GM12878 (cell line): ENCODE measurements at regions not wholly inside any gene's neighbourhood (a gene's known extent, or its start where the extent isn't known, plus 50 kb on each side); places are given as distances from the start of the nearest gene placed in this dataset.
"Not testable (repeated sequence)": the region's sequence is repeated elsewhere in the genome, so short reads cannot be mapped to it uniquely, and the experiment has no call there.

ENCODE experiments used
- ATAC-seq: fragments of 200-7000 bp; cut with Tn5 transposase; 3 replicates; pipeline ENCODE4 v1.9.1; 2020; ENCODE audit warnings: mild to moderate bottlenecking, moderate library complexity
- BruUV-seq: library from RNA; stranded (reverse); fragments of 400-500 nt; replicated peaks from 2 replicates; lab custom pipeline; 2021; lab: Mats Ljungman, UMichigan
- CTCF ChIA-PET: fragments of 300-600 bp; sonication (Branson Sonifier 250); formaldehyde crosslinking; extraction: SDS; loops from one replicate; lab custom pipeline; 2021; ENCODE audit warnings: inconsistent platforms; lab: Yijun Ruan, JAX
- POLR2A ChIA-PET: fragments of 350-600 bp; formaldehyde crosslinking; extraction: SDS; loops from one replicate; lab custom pipeline; 2021; ENCODE audit warnings: inconsistent platforms; lab: Charles Lee
- RAD21 ChIA-PET: fragments of 300-600 bp; sonication (Branson Sonifier 250); formaldehyde crosslinking; loops from one replicate; lab custom pipeline; 2023; ENCODE audit warnings: antibody characterized with exemption; ENCODE audit not compliant: unreplicated experiment; lab: Charles Lee
- SMC1A ChIA-PET: fragments of 300-600 bp; sonication (Branson Sonifier 250); formaldehyde crosslinking; loops from one replicate; lab custom pipeline; 2023; ENCODE audit not compliant: unreplicated experiment, uncharacterized antibody; lab: Charles Lee
- DNase-seq: peaks from one replicate; pipeline ENCODE4 v3.0.0-alpha.2; 2011; ENCODE audit warnings: low read depth, low spot score
- FAIRE-seq: peaks from 3 replicates; lab custom pipeline; 2011; peaks lifted over from hg19 to GRCh38; lab: Jason Lieb, UNC
- H2AFZ ChIP-seq: 2 replicates; pipeline ENCODE4 v1.6.0; 2011; ENCODE audit warnings: low read depth, low read length, control low read depth; ENCODE audit not compliant: control insufficient read depth
- H3K27ac ChIP-seq: 2 replicates; pipeline ENCODE4 v1.5.1; 2011; ENCODE audit warnings: control low read depth; ENCODE audit not compliant: control insufficient read depth, insufficient read depth
- H3K27me3 ChIP-seq, 2 experiments: replicated peaks in 1 of 2; 2 replicates each; pipeline versions ENCODE4 v1.6.0 to v1.6.1; 2011; ENCODE audit warnings: low read length in 1 of 2; ENCODE audit not compliant: control insufficient read depth in 2 of 2, insufficient read depth in 2 of 2
- H3K36me3 ChIP-seq, 2 experiments: 2 replicates each; pipeline ENCODE4 v1.5.1; 2011; ENCODE audit warnings: low read length in 1 of 2; ENCODE audit not compliant: control insufficient read depth in 2 of 2, insufficient read depth in 2 of 2
- H3K4me1 ChIP-seq: 2 replicates; pipeline ENCODE4 v1.6.1; 2011; ENCODE audit warnings: mild to moderate bottlenecking, low read length, moderate library complexity, mixed read lengths; ENCODE audit not compliant: control insufficient read depth, insufficient read depth
- H3K4me2 ChIP-seq: 2 replicates; pipeline ENCODE4 v1.6.0; 2011; ENCODE audit warnings: control low read depth; ENCODE audit not compliant: control insufficient read depth, insufficient read depth
- H3K4me3 ChIP-seq: fragments of 200-600 bp; sonication (generic); 2 replicates; pipeline ENCODE4 v1.5.1; 2016
- H3K79me2 ChIP-seq: 2 replicates; pipeline ENCODE4 v1.6.0; 2011; ENCODE audit warnings: low read length; ENCODE audit not compliant: control insufficient read depth, insufficient read depth
- H3K9ac ChIP-seq: 2 replicates; pipeline ENCODE4 v1.8.0; 2011; ENCODE audit warnings: low read length, control low read depth, mixed read lengths; ENCODE audit not compliant: control insufficient read depth, insufficient read depth
- H3K9me3 ChIP-seq: replicated peaks from 3 replicates; pipeline ENCODE4 v1.5.1; 2011; ENCODE audit warnings: mild to moderate bottlenecking, low read length; ENCODE audit not compliant: control insufficient read depth, insufficient read depth
- H4K20me1 ChIP-seq: 2 replicates; pipeline ENCODE4 v1.6.0; 2011; ENCODE audit not compliant: control insufficient read depth, insufficient read depth
- KDM1A ChIP-seq: fragments of 200-600 bp; sonication (generic); IDR thresholded peaks from 2 replicates; pipeline ENCODE4 v1.6.1; 2016; ENCODE audit warnings: borderline replicate concordance
- WGBS: methylation state at CpG from one replicate; pipeline ENCODE4 v1.1.6; 2016; ENCODE audit warnings: low lambda C conversion rate; ENCODE audit not compliant: insufficient replicate concordance, insufficient coverage; ENCODE audit errors: missing lambda C conversion rate; 5-methylcytosine and 5-hydroxymethylcytosine counted together
- in situ Hi-C: fragments of 300-500 bp; cut with MboI; formaldehyde crosslinking; loops from 9 replicates; pipeline ENCODE4 v1.14.3; 2018; ENCODE audit warnings: mixed read lengths
- intact Hi-C: fragments of 100-400 bp; cut with micrococcal nuclease; formaldehyde crosslinking; loops from one replicate; pipeline ENCODE4 v1.14.2; 2022; ENCODE audit not compliant: unreplicated experiment
- TF ChIP-seq, protein P1 (sequence below): fragments of 450-650 bp; IDR thresholded peaks from 2 replicates; pipeline ENCODE4 v1.6.1; 2017; ENCODE audit warnings: mild to moderate bottlenecking, moderate library complexity

DNA sequence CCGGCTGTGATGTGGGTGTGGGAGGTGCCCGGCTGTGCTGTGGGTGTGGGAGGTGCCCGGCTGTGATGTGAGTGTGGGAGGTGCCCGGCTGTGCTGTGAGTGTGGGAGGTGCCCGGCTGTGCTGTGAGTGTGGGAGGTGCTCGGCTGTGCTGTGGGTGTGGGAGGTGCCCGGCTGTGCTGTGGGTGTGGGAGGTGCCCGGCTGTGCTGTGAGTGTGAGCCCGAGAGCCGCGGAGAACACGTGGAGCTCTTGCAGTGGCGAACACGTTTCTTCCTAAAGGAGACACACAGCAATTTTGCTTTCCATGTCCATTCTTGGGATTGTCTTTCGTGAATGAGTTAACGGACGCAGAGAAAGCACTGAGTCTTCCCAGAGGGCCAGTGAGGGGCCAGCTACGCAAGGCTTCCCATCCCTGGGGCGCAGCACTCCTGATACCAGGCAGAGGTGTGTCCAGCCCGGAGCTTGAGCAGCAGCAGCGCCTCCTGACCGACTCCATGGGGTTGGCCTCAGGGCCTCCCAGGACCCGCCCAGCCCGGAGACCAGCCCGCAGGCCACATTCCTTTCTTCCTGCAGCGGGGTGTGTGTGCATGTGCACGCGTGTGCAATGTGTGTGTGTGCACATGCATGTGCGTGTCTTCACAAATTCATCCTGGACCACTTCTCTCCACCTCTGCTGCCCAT lies 245.0 kb upstream of the B3GAT1 start (continued):
- TF ChIP-seq, protein P1, sequence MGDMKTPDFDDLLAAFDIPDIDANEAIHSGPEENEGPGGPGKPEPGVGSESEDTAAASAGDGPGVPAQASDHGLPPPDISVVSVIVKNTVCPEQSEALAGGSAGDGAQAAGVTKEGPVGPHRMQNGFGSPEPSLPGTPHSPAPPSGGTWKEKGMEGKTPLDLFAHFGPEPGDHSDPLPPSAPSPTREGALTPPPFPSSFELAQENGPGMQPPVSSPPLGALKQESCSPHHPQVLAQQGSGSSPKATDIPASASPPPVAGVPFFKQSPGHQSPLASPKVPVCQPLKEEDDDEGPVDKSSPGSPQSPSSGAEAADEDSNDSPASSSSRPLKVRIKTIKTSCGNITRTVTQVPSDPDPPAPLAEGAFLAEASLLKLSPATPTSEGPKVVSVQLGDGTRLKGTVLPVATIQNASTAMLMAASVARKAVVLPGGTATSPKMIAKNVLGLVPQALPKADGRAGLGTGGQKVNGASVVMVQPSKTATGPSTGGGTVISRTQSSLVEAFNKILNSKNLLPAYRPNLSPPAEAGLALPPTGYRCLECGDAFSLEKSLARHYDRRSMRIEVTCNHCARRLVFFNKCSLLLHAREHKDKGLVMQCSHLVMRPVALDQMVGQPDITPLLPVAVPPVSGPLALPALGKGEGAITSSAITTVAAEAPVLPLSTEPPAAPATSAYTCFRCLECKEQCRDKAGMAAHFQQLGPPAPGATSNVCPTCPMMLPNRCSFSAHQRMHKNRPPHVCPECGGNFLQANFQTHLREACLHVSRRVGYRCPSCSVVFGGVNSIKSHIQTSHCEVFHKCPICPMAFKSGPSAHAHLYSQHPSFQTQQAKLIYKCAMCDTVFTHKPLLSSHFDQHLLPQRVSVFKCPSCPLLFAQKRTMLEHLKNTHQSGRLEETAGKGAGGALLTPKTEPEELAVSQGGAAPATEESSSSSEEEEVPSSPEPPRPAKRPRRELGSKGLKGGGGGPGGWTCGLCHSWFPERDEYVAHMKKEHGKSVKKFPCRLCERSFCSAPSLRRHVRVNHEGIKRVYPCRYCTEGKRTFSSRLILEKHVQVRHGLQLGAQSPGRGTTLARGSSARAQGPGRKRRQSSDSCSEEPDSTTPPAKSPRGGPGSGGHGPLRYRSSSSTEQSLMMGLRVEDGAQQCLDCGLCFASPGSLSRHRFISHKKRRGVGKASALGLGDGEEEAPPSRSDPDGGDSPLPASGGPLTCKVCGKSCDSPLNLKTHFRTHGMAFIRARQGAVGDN = no peak
- TF ChIP-seq KDM1A = no peak

DNA sequence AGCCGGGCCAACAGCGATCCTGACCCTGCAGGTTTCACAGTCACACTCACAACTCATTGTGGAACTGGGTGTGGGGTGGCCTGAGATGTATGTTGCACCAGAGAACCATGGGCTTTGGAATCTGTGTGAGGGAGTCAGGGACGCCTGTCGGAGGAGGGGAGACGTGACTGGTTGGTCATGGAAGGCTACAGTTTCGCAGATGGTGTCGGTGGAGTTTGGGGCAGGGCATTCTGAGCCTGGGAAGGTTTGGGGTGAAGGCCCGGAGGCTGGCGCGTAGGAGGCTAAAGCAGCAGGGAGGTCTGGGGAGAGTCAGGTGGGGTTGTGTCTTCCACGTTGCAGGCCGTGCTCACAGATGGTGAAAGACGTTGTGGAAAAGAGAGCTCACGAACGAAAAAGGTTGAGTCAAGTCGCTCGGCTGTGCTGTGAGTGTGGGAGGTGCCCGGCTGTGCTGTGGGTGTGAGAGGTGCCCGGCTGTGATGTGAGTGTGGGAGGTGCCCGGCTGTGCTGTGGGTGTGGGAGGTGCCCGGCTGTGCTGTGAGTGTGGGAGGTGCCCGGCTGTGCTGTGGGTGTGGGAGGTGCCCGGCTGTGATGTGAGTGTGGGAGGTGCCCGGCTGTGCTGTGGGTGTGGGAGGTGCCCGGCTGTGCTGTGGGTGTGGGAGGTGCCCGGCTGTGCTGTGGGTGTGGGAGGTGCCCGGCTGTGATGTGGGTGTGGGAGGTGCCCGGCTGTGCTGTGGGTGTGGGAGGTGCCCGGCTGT lies 244.2 kb upstream of the B3GAT1 start:
- H3K9me3 ChIP-seq, FAIRE-seq, ATAC-seq, H3K9ac ChIP-seq, CTCF ChIA-PET, H3K4me1 ChIP-seq, H3K36me3 ChIP-seq, POLR2A ChIA-PET, H3K27ac ChIP-seq, H3K27me3 ChIP-seq, intact Hi-C loops, in situ Hi-C loops, SMC1A ChIA-PET, H4K20me1 ChIP-seq, RAD21 ChIA-PET, H3K4me2 ChIP-seq, H3K79me2 ChIP-seq, DNase-seq, BruUV-seq, H2AFZ ChIP-seq, H3K4me3 ChIP-seq: not testable (repeated sequence)
- WGBS = 63% methylated on average over 23 of the region's 29 CpGs
